ENCODE measurements at regions not wholly inside any gene's neighbourhood (a gene's known extent, or its start where the extent isn't known, plus 50 kb on each side); places are given as distances from the start of the nearest gene placed in this dataset.

DNA sequence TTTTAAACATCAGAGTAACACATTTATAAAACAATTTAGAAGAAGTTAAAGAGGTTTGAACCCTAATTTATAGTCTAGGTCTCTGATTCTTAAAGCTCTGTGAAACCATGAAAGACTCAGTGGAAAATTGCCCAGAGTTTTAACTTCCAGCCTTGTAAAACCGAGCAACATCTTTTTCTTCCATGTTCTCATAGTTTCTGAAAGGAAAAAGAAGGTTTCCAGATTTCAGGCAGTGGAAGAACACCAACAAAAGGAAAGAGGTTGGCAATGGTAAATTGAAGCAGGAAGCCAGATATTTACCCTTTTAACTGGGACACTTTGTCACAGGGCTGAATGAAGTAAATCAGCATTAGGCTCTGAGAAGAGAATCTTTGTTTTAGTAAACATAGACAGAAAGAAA is 1999.3 kb downstream of the MAT2B start:
- DNase-seq, result no peak

DNA sequence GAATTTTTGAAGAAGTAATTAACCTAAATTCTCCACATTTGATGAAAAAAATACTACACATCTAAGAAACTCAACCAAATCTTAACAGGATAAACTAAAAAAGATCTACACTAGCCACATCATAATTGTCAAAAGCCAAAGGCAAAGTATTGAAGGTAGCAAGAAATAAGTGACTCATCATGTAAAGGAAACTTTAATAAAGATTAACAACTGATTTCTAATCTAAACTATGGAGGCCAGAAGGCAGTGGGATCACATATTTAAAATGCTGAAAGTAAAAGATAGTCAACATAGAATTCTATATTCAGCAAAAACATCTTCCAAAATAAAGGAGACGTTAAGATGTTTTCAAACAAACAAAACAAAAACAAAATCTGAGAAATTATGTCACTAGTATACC is 2002.9 kb downstream of the MAT2B start:
- DNase-seq, result no peak

- DNase-seq, result no peak
Observed at GRCh38 chr5:165508861-165509260, 2003.4 kb downstream of the MAT2B start.

GRCh38 chr5:165521816-165522610 is 2016.6 kb downstream of the MAT2B start:
- DNase-seq, result no peak

DNA sequence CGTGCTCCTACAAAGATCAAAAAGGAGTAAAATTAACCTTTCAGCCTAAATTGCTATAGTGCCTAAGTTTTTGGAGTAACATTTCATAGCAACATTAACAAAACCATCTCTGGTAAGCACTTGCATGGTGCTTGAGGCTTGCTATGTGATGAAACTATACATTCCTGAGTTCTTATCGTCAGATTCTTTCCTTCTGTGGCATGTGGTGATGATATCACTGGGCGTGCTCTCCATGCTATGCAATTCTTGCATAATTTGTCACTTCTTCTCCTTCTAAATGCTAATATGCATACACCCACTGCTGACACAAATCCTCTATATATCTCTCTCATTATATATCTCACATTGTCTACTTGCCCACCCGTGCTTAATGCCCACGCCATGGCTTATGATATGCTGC is 2019.9 kb downstream of the MAT2B start:
- DNase-seq, result no peak

DNA sequence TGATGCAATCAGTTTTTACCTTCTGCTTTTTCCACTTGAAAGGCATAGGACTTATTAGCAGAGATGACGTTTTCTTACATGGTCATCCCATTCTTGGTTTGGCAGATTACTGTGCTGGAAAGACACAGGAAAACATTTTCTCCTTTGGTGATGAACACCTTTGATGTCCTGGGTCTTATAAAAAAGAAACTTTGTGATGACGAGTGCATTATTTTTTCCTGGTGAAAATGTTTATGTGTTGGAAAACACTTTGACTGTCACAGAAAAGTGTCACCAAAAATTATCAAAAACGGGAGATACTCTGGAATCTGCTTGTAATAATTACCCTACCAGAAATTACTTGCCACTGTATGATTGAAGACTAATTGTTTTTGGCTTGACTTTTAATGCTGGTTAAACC is 2020.9 kb downstream of the MAT2B start:
- no peak for DNase-seq

- DNase-seq, result no peak
Observed at GRCh38 chr5:165527577-165527976, 2022.2 kb downstream of the MAT2B start.

DNA sequence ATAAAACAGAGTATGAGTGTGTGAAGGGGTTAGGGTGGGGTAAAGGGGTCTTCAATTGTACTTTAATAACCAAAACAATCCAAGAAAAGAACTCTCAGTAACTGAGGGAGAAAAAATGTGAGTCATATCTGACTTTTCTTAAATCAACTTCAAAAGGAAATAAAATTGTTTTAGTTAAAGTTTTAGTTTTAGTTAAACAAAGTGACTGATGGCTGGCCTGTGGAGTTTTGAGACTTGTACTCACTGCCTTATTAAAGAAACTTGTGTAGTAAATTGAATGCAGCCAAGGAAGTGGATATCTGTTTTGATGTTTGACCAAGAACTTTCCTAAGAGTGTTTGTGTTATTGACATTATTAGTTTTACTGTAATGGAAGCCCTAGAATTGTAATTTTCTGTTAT is 2032.6 kb downstream of the MAT2B start:
- no peak for DNase-seq

- DNase-seq, result no peak
Observed at GRCh38 chr5:165559645-165560044, 2054.2 kb downstream of the MAT2B start.

DNA sequence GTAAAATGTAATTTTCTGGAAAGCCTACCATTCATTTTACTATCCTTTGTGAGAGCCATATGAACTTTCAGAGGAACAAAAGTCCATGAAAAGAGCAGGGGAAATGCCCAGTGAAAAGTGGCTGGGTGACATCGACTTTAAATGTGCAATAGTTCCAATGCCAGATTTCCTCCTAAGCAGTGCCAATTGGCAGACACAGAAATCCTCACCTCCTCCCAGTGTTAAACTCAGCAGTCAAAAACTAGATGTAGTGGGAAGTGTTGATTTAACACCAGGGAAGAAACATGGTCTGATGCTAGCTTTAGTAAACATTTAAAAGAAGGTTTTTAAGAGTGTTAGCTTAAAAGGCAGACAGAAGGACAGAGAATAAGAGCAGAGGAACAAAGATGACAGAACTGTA is 2055.2 kb downstream of the MAT2B start:
- DNase-seq, result no peak

- DNase-seq, result no peak
Observed at GRCh38 chr5:165565911-165566310, 2060.5 kb downstream of the MAT2B start.

- DNase-seq, result no peak
Observed at GRCh38 chr5:165569551-165569950, 2064.1 kb downstream of the MAT2B start.

GRCh38 chr5:165573445-165573844 is 2068.0 kb downstream of the MAT2B start:
- no peak for DNase-seq

DNA sequence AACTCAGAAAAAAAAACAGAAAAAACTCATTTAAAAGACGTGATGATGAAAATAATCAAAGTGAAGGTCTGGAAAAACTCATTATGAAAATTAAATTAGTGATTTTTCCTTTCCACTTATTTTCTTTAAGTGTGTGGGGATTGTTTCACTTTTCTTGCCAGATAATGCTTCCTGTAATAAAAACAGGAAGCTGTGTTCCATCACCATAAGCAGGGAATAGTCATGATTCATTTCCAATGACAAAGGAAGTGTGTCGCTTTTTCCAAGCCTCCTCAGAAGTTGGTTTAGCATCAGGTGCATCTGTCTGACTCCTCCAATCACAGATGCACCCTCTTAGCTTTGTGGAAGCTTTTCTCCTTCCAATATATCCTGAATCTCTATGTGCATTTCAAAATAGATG is 2068.7 kb downstream of the MAT2B start:
- no peak for DNase-seq

DNA sequence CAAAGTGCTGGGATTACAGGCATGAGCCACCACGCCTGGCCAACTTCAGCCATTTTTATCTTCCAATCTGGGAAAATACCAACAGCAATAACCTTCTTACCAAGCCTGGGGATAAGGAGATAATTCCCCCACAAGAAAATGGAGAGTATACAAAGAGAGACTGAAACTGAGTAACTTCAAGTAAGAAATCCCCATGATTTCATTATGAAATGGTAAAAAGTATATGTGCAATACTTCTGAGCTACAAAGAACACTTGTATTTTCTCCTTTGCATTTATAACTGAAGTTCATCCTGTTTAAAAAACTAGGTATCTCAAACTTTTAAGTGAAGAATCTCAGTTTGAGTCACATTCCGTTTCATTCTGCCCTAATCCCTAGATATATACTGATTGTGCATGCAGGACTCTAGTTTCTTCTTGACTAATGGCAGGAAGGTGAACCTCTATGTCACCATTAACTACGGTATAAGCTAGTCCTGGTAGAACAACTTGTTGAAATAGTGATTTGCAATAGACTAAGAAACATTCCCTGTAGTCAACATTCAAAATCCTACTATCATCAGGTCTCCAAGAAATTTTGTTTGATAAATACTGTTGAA is 2071.4 kb downstream of the MAT2B start:
- DNase-seq, result no peak

- DNase-seq, result no peak
Observed at GRCh38 chr5:165579911-165580310, 2074.5 kb downstream of the MAT2B start.

- no peak for DNase-seq
Observed at GRCh38 chr5:165594693-165595092, 2089.3 kb downstream of the MAT2B start.

- no peak for DNase-seq
Observed at GRCh38 chr5:165602529-165602928, 2097.1 kb downstream of the MAT2B start.

- DNase-seq, result no peak
Observed at GRCh38 chr5:165607026-165607425, 2101.6 kb downstream of the MAT2B start.

GRCh38 chr5:165609871-165610270 is 2104.5 kb downstream of the MAT2B start:
- no peak for DNase-seq

- no peak for DNase-seq
Observed at GRCh38 chr5:165616490-165617405, 2111.3 kb downstream of the MAT2B start.

DNA sequence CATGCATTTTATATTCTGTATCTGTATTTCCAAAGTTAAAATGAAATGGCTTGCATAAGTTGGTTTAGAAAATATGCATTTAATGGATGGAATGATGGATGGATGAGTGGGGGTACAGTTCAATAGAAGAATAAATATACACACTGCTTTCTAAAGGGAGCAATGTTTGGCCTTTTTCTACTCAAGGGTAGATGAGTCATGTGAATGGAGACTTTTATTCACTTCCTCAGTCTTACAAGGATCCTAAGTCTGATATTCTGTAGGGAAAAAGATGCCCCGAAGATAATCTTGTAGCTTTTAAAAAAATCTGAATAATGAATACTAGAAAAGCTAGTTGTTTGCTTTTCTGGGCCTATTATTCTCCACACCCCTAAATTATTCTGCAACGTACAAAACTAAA is 2112.1 kb downstream of the MAT2B start:
- no peak for DNase-seq

GRCh38 chr5:165620394-165620793 is 2115.0 kb downstream of the MAT2B start:
- DNase-seq, result no peak
